ENCODE measurements at regions not wholly inside any gene's neighbourhood (a gene's known extent, or its start where the extent isn't known, plus 50 kb on each side); places are given as distances from the start of the nearest gene placed in this dataset.

DNA sequence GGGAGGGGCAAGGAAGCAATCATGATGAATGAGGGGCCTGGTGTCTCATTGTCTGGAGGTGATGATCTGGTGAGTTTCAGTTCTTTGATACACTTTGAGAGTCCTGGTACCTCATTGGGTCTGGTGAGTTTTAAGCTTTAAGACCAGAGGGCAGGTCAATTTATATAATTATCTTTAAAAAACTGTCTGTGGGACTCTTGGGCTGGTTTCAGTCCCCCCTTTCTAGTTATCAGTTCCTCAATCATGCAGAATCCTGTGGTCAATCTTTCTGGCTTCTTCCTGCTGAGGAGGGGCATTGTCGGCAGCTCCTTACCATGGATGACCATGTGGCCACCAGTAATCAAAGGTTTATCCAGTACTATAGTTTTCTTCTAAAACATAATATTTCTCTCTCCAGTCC lies 789.1 kb downstream of the PCDH18 start:
- DNase-seq: no peak

- no peak for DNase-seq
Measured at GRCh38 chr4:136742333-136742732, 790.0 kb downstream of the PCDH18 start.

DNA sequence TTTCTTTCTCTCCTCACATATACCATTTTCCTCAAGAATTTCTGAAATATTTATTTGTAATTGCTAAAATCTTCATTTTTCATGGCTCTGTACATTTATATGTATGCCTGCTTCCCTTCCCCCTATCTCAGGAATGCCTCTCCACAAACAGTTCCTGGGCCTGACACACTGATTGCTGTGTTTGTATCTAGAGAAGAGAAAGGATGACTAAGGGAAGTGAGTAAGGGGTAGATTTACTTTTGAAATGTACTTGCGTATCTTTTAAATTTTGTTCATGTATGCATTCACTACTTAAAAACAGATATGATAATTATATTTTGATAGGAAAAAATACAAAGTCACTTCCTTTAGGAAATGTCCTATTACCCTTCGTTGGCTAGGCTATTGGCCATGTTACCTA lies 790.8 kb downstream of the PCDH18 start:
- DNase-seq: no peak

GRCh38 chr4:136740326-136740725 lies 792.0 kb downstream of the PCDH18 start:
- DNase-seq: no peak

DNA sequence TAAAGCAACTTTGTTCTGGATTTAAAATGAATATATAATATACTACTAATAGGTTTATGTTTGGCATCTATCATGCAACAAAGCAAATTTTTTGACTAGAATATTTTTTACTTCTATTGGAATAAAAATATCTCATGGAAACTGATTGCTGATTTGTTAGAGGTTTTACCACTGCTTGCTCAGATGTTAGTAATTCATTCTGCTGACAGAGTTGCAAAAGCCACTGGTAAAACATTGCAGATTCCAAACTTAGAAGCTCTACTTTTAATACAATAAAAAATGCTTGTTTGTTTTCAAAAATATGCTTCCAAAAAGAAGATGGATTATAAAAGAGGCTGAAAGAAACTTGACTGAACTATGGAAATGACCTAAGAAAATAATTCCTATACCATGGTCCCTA lies 795.2 kb downstream of the PCDH18 start:
- no peak for DNase-seq

- DNase-seq: no peak
Measured at GRCh38 chr4:136731025-136731424, 801.3 kb downstream of the PCDH18 start.

DNA sequence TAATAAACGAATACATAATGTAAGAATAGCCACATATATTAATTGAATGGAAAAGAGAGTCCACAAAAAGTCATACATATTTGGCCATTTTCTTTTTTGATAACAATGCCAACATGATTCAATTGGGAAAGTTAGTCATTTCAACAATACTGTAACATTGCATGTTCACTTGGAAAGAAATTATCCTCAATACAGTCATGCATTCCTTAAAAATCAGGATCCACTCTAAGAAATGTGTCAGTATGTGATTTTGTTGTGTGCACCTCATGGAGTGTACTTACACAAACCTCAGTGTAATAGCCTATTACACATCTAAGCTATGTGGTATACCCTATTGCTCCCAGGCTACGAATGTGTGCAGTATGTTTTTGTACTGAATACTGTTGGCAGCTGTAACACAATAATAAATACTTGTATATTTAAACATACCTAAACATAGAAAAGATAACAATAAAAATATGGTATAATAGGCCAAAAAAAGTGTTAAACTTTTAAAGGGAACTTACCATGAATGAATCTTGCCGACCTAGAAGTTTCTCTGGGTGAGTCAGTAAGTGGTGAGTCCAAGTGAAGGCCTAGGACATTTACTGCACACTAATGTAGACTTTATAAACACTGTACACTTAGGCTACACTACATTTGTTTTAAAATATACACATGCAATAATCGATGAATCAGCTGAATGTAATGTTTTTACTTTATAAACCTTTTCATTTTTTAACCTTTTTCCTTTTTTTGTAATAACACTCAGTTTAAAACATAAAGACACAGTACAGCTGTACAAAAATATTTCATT lies 806.8 kb downstream of the PCDH18 start:
- no peak for DNase-seq

DNA sequence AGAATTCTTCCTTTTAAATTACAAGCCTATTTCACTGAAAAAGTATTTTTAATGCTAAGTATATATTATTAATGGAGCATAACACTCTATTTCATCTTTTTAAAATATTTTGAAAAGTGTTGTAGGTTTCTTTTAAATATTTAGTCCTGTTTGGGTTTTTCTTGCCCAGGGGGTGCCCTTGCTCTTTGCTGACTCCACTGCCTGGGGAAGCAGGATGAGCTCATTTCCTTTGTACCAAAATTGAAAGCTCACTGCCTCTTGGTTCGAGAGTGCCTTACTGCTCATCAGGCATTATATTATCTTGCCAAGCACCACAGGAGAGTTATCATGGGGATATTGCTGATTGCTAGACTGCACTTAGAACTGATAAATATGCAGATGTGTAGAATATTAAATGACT lies 819.2 kb downstream of the PCDH18 start:
- DNase-seq: no peak

GRCh38 chr4:136709897-136710296 lies 822.4 kb downstream of the PCDH18 start:
- no peak for DNase-seq

GRCh38 chr4:136706942-136707341 lies 825.4 kb downstream of the PCDH18 start:
- no peak for DNase-seq

- no peak for DNase-seq
Measured at GRCh38 chr4:136699905-136700304, 832.4 kb downstream of the PCDH18 start.

- DNase-seq: no peak
Measured at GRCh38 chr4:136691607-136692006, 840.7 kb downstream of the PCDH18 start.

- no peak for DNase-seq
Measured at GRCh38 chr4:136690360-136690759, 841.9 kb downstream of the PCDH18 start.

DNA sequence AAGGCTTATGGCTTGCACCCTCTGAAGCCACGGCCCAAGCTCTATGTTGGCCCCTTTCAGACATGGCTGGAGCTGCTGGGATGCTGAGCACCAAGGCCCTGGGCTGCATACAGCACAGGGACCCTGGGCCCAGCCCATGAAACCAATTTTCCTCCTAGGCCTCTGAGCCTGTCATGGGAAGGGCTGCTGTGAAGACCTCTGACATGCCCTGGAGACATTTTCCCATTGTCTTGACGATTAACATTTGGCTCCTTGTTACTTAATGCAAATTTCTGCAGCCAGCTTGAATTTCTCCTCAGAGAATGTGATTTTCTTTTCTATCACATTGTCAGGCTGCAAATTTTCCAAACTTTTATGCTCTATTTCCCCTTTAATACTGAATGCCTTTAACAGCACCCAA lies 844.7 kb downstream of the PCDH18 start:
- DNase-seq: no peak

GRCh38 chr4:136687118-136687517 lies 845.2 kb downstream of the PCDH18 start:
- DNase-seq: no peak

DNA sequence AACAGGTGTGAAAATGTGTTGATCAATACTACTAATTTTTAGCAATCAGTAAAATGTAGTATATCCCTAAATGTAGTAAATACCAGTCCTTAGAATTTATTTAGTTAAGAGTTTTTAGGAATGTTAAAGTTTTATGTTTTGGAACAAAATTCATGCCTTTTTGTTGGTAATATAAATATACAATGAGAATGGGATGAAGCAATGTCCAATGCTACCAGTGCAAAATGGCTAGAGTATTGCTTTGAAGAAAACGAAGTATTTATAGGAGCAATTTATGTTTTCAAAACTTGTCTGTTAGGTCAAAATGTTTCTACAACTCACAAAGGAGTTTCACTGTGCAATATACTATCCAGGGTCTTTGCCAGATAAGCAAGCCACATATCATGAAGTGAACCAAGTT lies 851.5 kb downstream of the PCDH18 start:
- DNase-seq: no peak

- DNase-seq: no peak
Measured at GRCh38 chr4:136680271-136680670, 852.0 kb downstream of the PCDH18 start.

GRCh38 chr4:136670265-136670664 lies 862.0 kb downstream of the PCDH18 start:
- DNase-seq: no peak

GRCh38 chr4:136664988-136665387 lies 867.3 kb downstream of the PCDH18 start:
- DNase-seq: no peak

GRCh38 chr4:136662539-136662938 lies 869.8 kb downstream of the PCDH18 start:
- DNase-seq: no peak

DNA sequence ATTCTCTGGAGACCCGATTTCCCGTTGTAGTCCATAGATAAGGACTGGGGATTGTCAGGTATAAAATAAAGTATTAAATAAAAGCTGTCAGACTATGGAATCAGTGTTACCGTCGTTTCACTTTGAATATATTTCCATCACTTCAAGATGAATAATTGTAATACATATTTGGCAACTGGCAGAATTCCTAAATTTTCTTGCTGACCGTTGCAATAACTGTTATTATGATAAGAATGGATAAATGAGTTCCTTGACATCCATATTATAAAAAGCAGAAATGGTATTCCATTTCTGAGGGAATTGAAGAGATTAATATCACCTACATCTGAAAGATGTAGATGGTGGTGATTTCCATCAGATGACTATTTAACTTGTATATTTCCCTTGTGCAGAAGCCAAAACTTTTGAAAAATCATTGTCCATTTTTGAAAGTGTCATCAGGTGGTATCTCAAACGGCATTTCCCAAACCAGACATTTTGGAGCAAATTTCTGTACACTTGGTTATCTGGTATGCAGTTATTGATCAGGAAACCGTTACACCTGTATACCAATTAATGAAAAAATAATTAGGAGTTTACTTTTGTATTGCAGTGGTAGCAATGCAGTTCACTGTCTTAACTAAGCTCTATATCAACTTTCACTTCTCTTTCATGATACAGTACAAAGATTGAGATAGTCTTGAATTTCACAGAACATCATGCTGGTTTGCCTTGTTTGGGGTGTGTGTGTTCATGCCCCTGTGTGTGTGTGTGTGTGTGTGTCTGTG lies 878.5 kb downstream of the PCDH18 start:
- no peak for DNase-seq

DNA sequence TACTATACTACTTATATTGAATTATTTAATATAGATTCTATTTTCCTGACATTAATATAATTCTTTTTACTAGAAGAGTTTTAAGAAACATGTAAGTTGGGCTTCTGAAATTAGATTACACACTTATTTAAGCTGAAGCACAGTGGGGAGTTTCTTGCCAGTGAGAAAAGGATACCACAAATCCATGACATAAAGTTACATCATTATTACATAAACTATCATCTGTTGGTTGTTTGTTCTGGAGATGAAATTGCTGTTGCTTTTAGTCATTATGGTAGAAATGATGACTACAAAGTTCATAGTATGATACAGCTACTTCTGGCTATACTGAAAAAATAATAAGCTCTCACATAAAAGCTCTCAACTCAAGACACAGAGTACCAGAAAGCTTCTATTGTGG lies 880.4 kb downstream of the PCDH18 start:
- no peak for DNase-seq

- no peak for DNase-seq
Measured at GRCh38 chr4:136651278-136651667, 881.0 kb downstream of the PCDH18 start.

- DNase-seq: no peak
Measured at GRCh38 chr4:136650541-136651277, 881.6 kb downstream of the PCDH18 start.
